IMR-90 (cell line): ENCODE measurements at regions not wholly inside any gene's neighbourhood (a gene's known extent, or its start where the extent isn't known, plus 50 kb on each side); places are given as distances from the start of the nearest gene placed in this dataset.

ENCODE experiments used
- ATAC-seq: fragments of 200-7000 bp; cut with Tn5 transposase; 2 replicates; pipeline ENCODE4 v1.9.1; 2020; ENCODE audit warnings: low read depth, mild to moderate bottlenecking, moderate library complexity
- BruUV-seq: library from RNA; stranded (reverse); fragments of 400-500 nt; replicated peaks from 2 replicates; lab custom pipeline; 2021; lab: Mats Ljungman, UMichigan
- CTCF ChIA-PET: fragments of 300-600 bp; formaldehyde crosslinking; extraction: SDS; loops from one replicate; lab custom pipeline; 2021; ENCODE audit warnings: antibody characterized with exemption; lab: Yijun Ruan, JAX
- POLR2A ChIA-PET: fragments of 300-600 bp; sonication (Branson Sonifier 250); formaldehyde crosslinking; loops from one replicate; lab custom pipeline; 2022; ENCODE audit warnings: antibody characterized with exemption; ENCODE audit not compliant: unreplicated experiment; lab: Charles Lee
- DNase-seq: peaks from one replicate; pipeline ENCODE4 v3.0.0; 2013
- H2AFZ ChIP-seq: replicated peaks from 2 replicates; pipeline ENCODE3; 2013; ENCODE audit warnings: low read length, mild to moderate bottlenecking; ENCODE audit not compliant: poor library complexity
- H2AK5ac ChIP-seq: 2 replicates; pipeline ENCODE4 v1.6.1; 2013; ENCODE audit warnings: low read depth, low read length, inconsistent platforms
- H2AK9ac ChIP-seq: replicated peaks from 2 replicates; pipeline ENCODE3; 2013; ENCODE audit warnings: mild to moderate bottlenecking, low read depth, low read length, moderate library complexity; ENCODE audit not compliant: poor library complexity
- H2BK120ac ChIP-seq: 2 replicates; pipeline ENCODE4 v1.6.1; 2013; ENCODE audit warnings: low read depth, low read length, inconsistent platforms
- H2BK15ac ChIP-seq: 3 replicates; pipeline ENCODE4 v1.6.1; 2013; ENCODE audit warnings: low read depth, low read length, inconsistent platforms
- H2BK20ac ChIP-seq: 2 replicates; pipeline ENCODE4 v1.6.1; 2013; ENCODE audit warnings: low read depth, mild to moderate bottlenecking, inconsistent platforms, low read length, moderate library complexity
- H2BK5ac ChIP-seq: 2 replicates; pipeline ENCODE4 v1.6.1; 2013; ENCODE audit warnings: mild to moderate bottlenecking, low read depth, low read length, inconsistent platforms; ENCODE audit not compliant: poor library complexity, severe bottlenecking
- H3K14ac ChIP-seq: replicated peaks from 2 replicates; pipeline ENCODE4 v1.6.1; 2013; ENCODE audit warnings: low read depth, low read length, inconsistent platforms
- H3K18ac ChIP-seq: 2 replicates; pipeline ENCODE4 v1.6.1; 2013; ENCODE audit warnings: low read depth, low read length, control low read depth
- H3K23ac ChIP-seq: 2 replicates; pipeline ENCODE4 v1.6.1; 2013; ENCODE audit warnings: low read depth, low read length, inconsistent platforms
- H3K27ac ChIP-seq: 2 replicates; pipeline ENCODE4 v1.5.1; 2013; ENCODE audit warnings: mild to moderate bottlenecking, control low read depth, low read length; ENCODE audit not compliant: insufficient read depth
- H3K27me3 ChIP-seq: 2 replicates; pipeline ENCODE4 v1.6.1; 2013; ENCODE audit warnings: low read length; ENCODE audit not compliant: control insufficient read depth, insufficient read depth
- H3K36me3 ChIP-seq: 2 replicates; pipeline ENCODE4 v1.6.1; 2013; ENCODE audit warnings: low read length, mixed read lengths; ENCODE audit not compliant: control insufficient read depth, insufficient read depth
- H3K4ac ChIP-seq: 2 replicates; pipeline ENCODE4 v1.6.1; 2013; ENCODE audit warnings: low read depth, low read length, inconsistent platforms
- H3K4me1 ChIP-seq: 2 replicates; pipeline ENCODE4 v1.6.1; 2013; ENCODE audit warnings: low read length, mixed read lengths; ENCODE audit not compliant: control insufficient read depth, insufficient read depth
- H3K4me2 ChIP-seq: 2 replicates; pipeline ENCODE4 v1.6.1; 2013; ENCODE audit warnings: low read depth, mild to moderate bottlenecking, control low read depth, low read length, moderate library complexity
- H3K4me3 ChIP-seq: 2 replicates; pipeline ENCODE4 v1.5.1; 2013; ENCODE audit warnings: low read depth, mild to moderate bottlenecking, control low read depth, low read length, moderate library complexity; ENCODE audit not compliant: insufficient read depth
- H3K56ac ChIP-seq: 2 replicates; pipeline ENCODE4 v1.6.1; 2013; ENCODE audit warnings: low read length, inconsistent platforms; ENCODE audit not compliant: insufficient read depth; ENCODE audit errors: extremely low read depth
- H3K79me1 ChIP-seq, 2 experiments: 2 replicates each; pipeline ENCODE4 v1.6.1; 2013; ENCODE audit warnings: low read length in 2 of 2, inconsistent platforms in 1 of 2, low read depth in 1 of 2
- H3K9ac ChIP-seq: 2 replicates; pipeline ENCODE4 v1.6.1; 2013; ENCODE audit warnings: low read depth, low read length, control low read depth
- H3K9me1 ChIP-seq: 2 replicates; pipeline ENCODE4 v1.6.1; 2013; ENCODE audit warnings: low read length, inconsistent platforms; ENCODE audit not compliant: insufficient read depth
- H3K9me3 ChIP-seq: 2 replicates; pipeline ENCODE4 v1.6.1; 2013; ENCODE audit warnings: low read length; ENCODE audit not compliant: control insufficient read depth, insufficient read depth
- H4K20me1 ChIP-seq: 2 replicates; pipeline ENCODE4 v1.6.1; 2013; ENCODE audit warnings: low read length, inconsistent platforms; ENCODE audit not compliant: insufficient read depth
- H4K5ac ChIP-seq: 2 replicates; pipeline ENCODE4 v1.6.1; 2013; ENCODE audit warnings: mild to moderate bottlenecking, low read depth, low read length, control low read depth
- H4K8ac ChIP-seq, 2 experiments: 2 replicates each; pipeline ENCODE4 v1.6.1; 2013; ENCODE audit warnings: low read depth in 2 of 2, low read length in 2 of 2, control low read depth in 1 of 2, inconsistent platforms in 1 of 2
- H4K91ac ChIP-seq: 2 replicates; pipeline ENCODE4 v1.6.1; 2013; ENCODE audit warnings: low read depth, low read length, inconsistent platforms; ENCODE audit not compliant: insufficient read depth
- BHLHE40 ChIP-seq: fragments of 150-350 bp; IDR thresholded peaks from 2 replicates; pipeline ENCODE4 v1.6.1; 2016; ENCODE audit warnings: mild to moderate bottlenecking, low read depth, low read length
- CEBPB ChIP-seq: IDR thresholded peaks from 2 replicates; pipeline ENCODE4 v1.6.1; 2012; ENCODE audit warnings: low read depth, low read length, improper control_type of control experiment
- FOS ChIP-seq: fragments of 150-350 bp; IDR thresholded peaks from 2 replicates; pipeline ENCODE4 v1.6.1; 2016; ENCODE audit warnings: low read depth, low read length
- MAFK ChIP-seq: IDR thresholded peaks from 2 replicates; pipeline ENCODE4 v1.6.1; 2012; ENCODE audit warnings: low read depth, low read length, improper control_type of control experiment
- MAZ ChIP-seq: IDR thresholded peaks from 2 replicates; pipeline ENCODE4 v1.6.1; 2012; ENCODE audit warnings: low read depth, mild to moderate bottlenecking, low read length, improper control_type of control experiment, moderate library complexity, borderline replicate concordance
- MXI1 ChIP-seq: IDR thresholded peaks from 2 replicates; pipeline ENCODE4 v1.6.1; 2012; ENCODE audit warnings: low read depth, mild to moderate bottlenecking, low read length, moderate library complexity, borderline replicate concordance
- NFE2L2 ChIP-seq: fragments of 150-350 bp; IDR thresholded peaks from 2 replicates; pipeline ENCODE4 v1.6.1; 2016; ENCODE audit warnings: low read depth, mild to moderate bottlenecking, low read length
- POLR2A ChIP-seq: IDR thresholded peaks from 2 replicates; pipeline ENCODE4 v1.6.1; 2012; ENCODE audit warnings: mild to moderate bottlenecking, low read depth, low read length
- RAD21 ChIP-seq: IDR thresholded peaks from 2 replicates; pipeline ENCODE4 v1.6.1; 2012; ENCODE audit warnings: low read length, improper control_type of control experiment
- RCOR1 ChIP-seq: IDR thresholded peaks from 2 replicates; pipeline ENCODE4 v1.6.1; 2012; ENCODE audit warnings: mild to moderate bottlenecking, low read length, improper control_type of control experiment; ENCODE audit not compliant: insufficient replicate concordance
- RFX5 ChIP-seq: IDR thresholded peaks from 2 replicates; pipeline ENCODE4 v1.8.0; 2012; ENCODE audit warnings: low read depth, mild to moderate bottlenecking, low read length, moderate library complexity
- SMC3 ChIP-seq: fragments of 150-350 bp; IDR thresholded peaks from 2 replicates; pipeline ENCODE4 v1.6.1; 2016; ENCODE audit warnings: low read depth, mild to moderate bottlenecking, antibody characterized with exemption, low read length, moderate library complexity
- USF2 ChIP-seq: fragments of 150-350 bp; IDR thresholded peaks from 2 replicates; pipeline ENCODE4 v1.6.1; 2017; ENCODE audit warnings: mild to moderate bottlenecking, antibody characterized with exemption, low read length, low read depth
- WGBS, 2 experiments: methylation state at CpG; one replicate each; pipeline versions ENCODE4 v1.1.5 to v1.1.7; 2013; ENCODE audit warnings: missing lambda C conversion rate in 2 of 2; ENCODE audit not compliant: insufficient read length in 1 of 2; ENCODE audit errors: extremely low coverage in 2 of 2; 5-methylcytosine and 5-hydroxymethylcytosine counted together
- dilution Hi-C: fragments of 300-500 bp; cut with HindIII; formaldehyde crosslinking; loops from one replicate; pipeline ENCODE4 v1.14.3; 2018; ENCODE audit warnings: low sequenced_read_pairs; ENCODE audit not compliant: unreplicated experiment
- in situ Hi-C: fragments of 300-500 bp; cut with MboI; formaldehyde crosslinking; loops from 3 replicates; pipeline ENCODE4 v1.14.3; 2019; ENCODE audit warnings: low sequenced_read_pairs, inconsistent platforms, mixed read lengths
- intact Hi-C: fragments of 100-400 bp; cut with micrococcal nuclease; formaldehyde crosslinking; loops from 2 replicates; pipeline ENCODE4 v1.10.0; 2022
- TF ChIP-seq, protein P1 (sequence below): fragments of 150-350 bp; IDR thresholded peaks from 2 replicates; pipeline ENCODE4 v1.6.1; 2016; ENCODE audit warnings: low read depth, mild to moderate bottlenecking, low read length, moderate library complexity, borderline replicate concordance
- TF ChIP-seq, protein P2 (sequence below): conservative IDR thresholded peaks from 2 replicates; pipeline ENCODE4 v1.5.1; 2012; ENCODE audit warnings: mild to moderate bottlenecking, low read depth, low read length, improper control_type of control experiment

GRCh38 chr7:155219154-155219531 is 78.5 kb upstream of the INSIG1 start:
- ATAC-seq (no peak), DNase-seq (no peak)
- no peak overlapping the region for H4K5ac ChIP-seq
- H3K79me1 ChIP-seq, result no peaks in the 10 kb centered on the region
- peaks cover 4% of the 10 kb centered on the region; the same call in 1 of the 2 replicates for H3K4me1 ChIP-seq
- no peak overlapping the region for H2BK120ac ChIP-seq
- no peak overlapping the region for H2BK15ac ChIP-seq
- no peak overlapping the region for H3K56ac ChIP-seq
- dilution Hi-C loops, result no loop called here
- no peak overlapping the region for H4K91ac ChIP-seq
- no peaks in the 10 kb centered on the region for H4K20me1 ChIP-seq
- H3K36me3 ChIP-seq, result no peaks in the 10 kb centered on the region
- WGBS, 2 experiments, result 90% methylated on average over 4 of the region's 15 CpGs; no CpG with 5 or more reads in 1 of the 2 experiments
- H3K23ac ChIP-seq, result no peak overlapping the region
- no peak overlapping the region for H3K18ac ChIP-seq
- intact Hi-C loops, result no loop called here
- no peak overlapping the region for H3K4ac ChIP-seq
- no TSS peak for BruUV-seq
- no peak overlapping the region for H2AFZ ChIP-seq
- no peak overlapping the region for H3K14ac ChIP-seq
- H2AK9ac ChIP-seq, result no peak overlapping the region
- H2AK5ac ChIP-seq, result no peak overlapping the region
- peaks cover 8% of the 10 kb centered on the region; the same call in 1 of the 2 replicates for H3K9me1 ChIP-seq
- no peak overlapping the region for H3K27ac ChIP-seq
- no peaks in the 10 kb centered on the region; the same call in 1 of the 2 replicates for H3K27me3 ChIP-seq
- CTCF ChIA-PET, result no interaction called here
- H4K8ac ChIP-seq, result no peak overlapping the region
- no peak overlapping the region for H3K4me3 ChIP-seq
- in situ Hi-C loops, result no loop called here
- H2BK5ac ChIP-seq, result no peak overlapping the region
- POLR2A ChIA-PET, result no interaction called here
- H3K4me2 ChIP-seq, result no peak overlapping the region
- H2BK20ac ChIP-seq, result no peak overlapping the region
- H3K9me3 ChIP-seq, result no peaks in the 10 kb centered on the region
- H3K9ac ChIP-seq, result no peak overlapping the region
- TF ChIP-seq, protein P1, sequence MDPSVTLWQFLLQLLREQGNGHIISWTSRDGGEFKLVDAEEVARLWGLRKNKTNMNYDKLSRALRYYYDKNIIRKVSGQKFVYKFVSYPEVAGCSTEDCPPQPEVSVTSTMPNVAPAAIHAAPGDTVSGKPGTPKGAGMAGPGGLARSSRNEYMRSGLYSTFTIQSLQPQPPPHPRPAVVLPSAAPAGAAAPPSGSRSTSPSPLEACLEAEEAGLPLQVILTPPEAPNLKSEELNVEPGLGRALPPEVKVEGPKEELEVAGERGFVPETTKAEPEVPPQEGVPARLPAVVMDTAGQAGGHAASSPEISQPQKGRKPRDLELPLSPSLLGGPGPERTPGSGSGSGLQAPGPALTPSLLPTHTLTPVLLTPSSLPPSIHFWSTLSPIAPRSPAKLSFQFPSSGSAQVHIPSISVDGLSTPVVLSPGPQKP, result no peak
- TF ChIP-seq RAD21 (no peak), RFX5 (no peak), SMC3 (no peak), POLR2A (no peak), NFE2L2 (no peak), MXI1 (no peak), USF2 (no peak), CEBPB (no peak), RCOR1 (no peak), MAZ (no peak), FOS (no peak), BHLHE40 (no peak), MAFK (no peak)
- TF ChIP-seq, protein P2, sequence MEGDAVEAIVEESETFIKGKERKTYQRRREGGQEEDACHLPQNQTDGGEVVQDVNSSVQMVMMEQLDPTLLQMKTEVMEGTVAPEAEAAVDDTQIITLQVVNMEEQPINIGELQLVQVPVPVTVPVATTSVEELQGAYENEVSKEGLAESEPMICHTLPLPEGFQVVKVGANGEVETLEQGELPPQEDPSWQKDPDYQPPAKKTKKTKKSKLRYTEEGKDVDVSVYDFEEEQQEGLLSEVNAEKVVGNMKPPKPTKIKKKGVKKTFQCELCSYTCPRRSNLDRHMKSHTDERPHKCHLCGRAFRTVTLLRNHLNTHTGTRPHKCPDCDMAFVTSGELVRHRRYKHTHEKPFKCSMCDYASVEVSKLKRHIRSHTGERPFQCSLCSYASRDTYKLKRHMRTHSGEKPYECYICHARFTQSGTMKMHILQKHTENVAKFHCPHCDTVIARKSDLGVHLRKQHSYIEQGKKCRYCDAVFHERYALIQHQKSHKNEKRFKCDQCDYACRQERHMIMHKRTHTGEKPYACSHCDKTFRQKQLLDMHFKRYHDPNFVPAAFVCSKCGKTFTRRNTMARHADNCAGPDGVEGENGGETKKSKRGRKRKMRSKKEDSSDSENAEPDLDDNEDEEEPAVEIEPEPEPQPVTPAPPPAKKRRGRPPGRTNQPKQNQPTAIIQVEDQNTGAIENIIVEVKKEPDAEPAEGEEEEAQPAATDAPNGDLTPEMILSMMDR, result no peak
